ENCODE measurements at regions not wholly inside any gene's neighbourhood (a gene's known extent, or its start where the extent isn't known, plus 50 kb on each side); places are given as distances from the start of the nearest gene placed in this dataset.
"Not testable (repeated sequence)": the region's sequence is repeated elsewhere in the genome, so short reads cannot be mapped to it uniquely, and the experiment has no call there.

- intact Hi-C loops (cut with DNase I): no loop called here
- Histone ChIP-seq H3K9me3 (no peaks in the 10 kb centered on the region), H3K27ac (no peak overlapping the region), H3K36me3 (no peaks in the 10 kb centered on the region), H3K4me3 (no peak overlapping the region), H3K27me3 (peaks cover 0 to 8% (median 0%) of the 10 kb centered on the region in 7 donors), H3K4me1 (peaks cover 0 to 11% (median 0%) of the 10 kb centered on the region in 9 donors)
- no peak for ATAC-seq
- DNase-seq: no peak
- TF ChIP-seq CTCF (IDR thresholded peaks at IDR 0.05): no peak
- 98 to 99% methylated on average over 3 of the region's 3 CpGs for WGBS, 2 donors
Measured at GRCh38 chrX:30995705-30996104, 76.1 kb downstream of the FTHL17 start.

GRCh38 chrX:30995060-30995700 is 76.7 kb downstream of the FTHL17 start:
- WGBS, 2 donors: 62 to 79% methylated on average over 1 of the region's 1 CpG
- no peak for ATAC-seq
- H3K9me3 ChIP-seq: no peaks in the 10 kb centered on the region

GRCh38 chrX:30994018-30994417 is 77.8 kb downstream of the FTHL17 start:
- DNase-seq; H3K36me3 ChIP-seq; intact Hi-C loops (cut with DNase I); H3K9me3 ChIP-seq; ATAC-seq; H3K27ac ChIP-seq; H3K4me3 ChIP-seq: not testable (repeated sequence)
- Histone ChIP-seq H3K4me1 (peaks cover 0 to 11% (median 0%) of the 10 kb centered on the region in 9 donors), H3K27me3 (peaks cover 0 to 21% (median 0%) of the 10 kb centered on the region in 7 donors)
- WGBS, 2 donors: 92 to 93% methylated on average over 1 of the region's 1 CpG

More at GRCh38 chrX:30995060-30995700, 76.7 kb downstream of the FTHL17 start:
- peaks cover 0 to 11% (median 0%) of the 10 kb centered on the region in 9 donors for H3K4me1 ChIP-seq
- TF ChIP-seq CTCF (IDR thresholded peaks at IDR 0.05): no peak
- no peak overlapping the region for H3K27ac ChIP-seq
- peaks cover 0 to 11% (median 0%) of the 10 kb centered on the region in 7 donors for H3K27me3 ChIP-seq
- intact Hi-C loops (cut with DNase I): no loop called here
- no peak for DNase-seq
- H3K4me3 ChIP-seq: no peak overlapping the region
- H3K36me3 ChIP-seq: no peaks in the 10 kb centered on the region

GRCh38 chrX:30992381-30992904 is 79.4 kb downstream of the FTHL17 start:
- no peaks in the 10 kb centered on the region for H3K9me3 ChIP-seq
- ATAC-seq (no peak), DNase-seq (no peak)
- H3K36me3 ChIP-seq: no peaks in the 10 kb centered on the region
- 10 to 14% methylated on average over 4 of the region's 4 CpGs for WGBS, 2 donors
- intact Hi-C loops (cut with DNase I): no loop called here
- TF ChIP-seq CTCF (IDR thresholded peaks at IDR 0.05): no peak
- no peak overlapping the region for H3K27ac ChIP-seq
- H3K4me1 ChIP-seq: peaks cover 0 to 11% (median 0%) of the 10 kb centered on the region in 9 donors
- H3K27me3 ChIP-seq: peaks cover 0 to 31% (median 0%) of the 10 kb centered on the region in 7 donors
- no peak overlapping the region for H3K4me3 ChIP-seq

- Histone ChIP-seq H3K36me3 (no peaks in the 10 kb centered on the region), H3K4me1 (peaks cover 0 to 11% (median 0%) of the 10 kb centered on the region in 9 donors), H3K27me3 (peaks cover 0 to 30% (median 0%) of the 10 kb centered on the region in 7 donors), H3K27ac (no peak overlapping the region), H3K4me3 (no peak overlapping the region), H3K9me3 (no peaks in the 10 kb centered on the region)
- intact Hi-C loops (cut with DNase I): no loop called here
- 82 to 83% methylated on average over 2 of the region's 2 CpGs for WGBS, 2 donors
- ATAC-seq: no peak
- TF ChIP-seq CTCF (IDR thresholded peaks at IDR 0.05): no peak
- DNase-seq: no peak
Measured at GRCh38 chrX:30990361-30990760, 81.5 kb downstream of the FTHL17 start.
